Smooth muscle cell (in vitro differentiated cells): ENCODE measurements at regions not wholly inside any gene's neighbourhood (a gene's known extent, or its start where the extent isn't known, plus 50 kb on each side); places are given as distances from the start of the nearest gene placed in this dataset.

ENCODE experiments used
- DNase-seq: peaks from one replicate; lab custom pipeline; 2025; ENCODE audit not compliant: unreplicated experiment; lab: John Stamatoyannopoulos, UW
- H2AFZ ChIP-seq: fragments of 200-600 bp; sonication (generic); 2 replicates; pipeline ENCODE4 v1.6.0; 2016; ENCODE audit warnings: antibody characterized with exemption, low read depth, mild to moderate bottlenecking
- H3F3A ChIP-seq: fragments of 200-600 bp; sonication (generic); 2 replicates; pipeline ENCODE4 v1.6.0; 2017; ENCODE audit warnings: antibody characterized with exemption, low read depth
- H3K27ac ChIP-seq: fragments of 200-600 bp; sonication (generic); 2 replicates; pipeline ENCODE4 v1.5.1; 2016; ENCODE audit warnings: low read depth, mild to moderate bottlenecking
- H3K27me3 ChIP-seq: fragments of 200-600 bp; sonication (generic); 2 replicates; pipeline ENCODE4 v1.6.1; 2016; ENCODE audit warnings: low read depth, mild to moderate bottlenecking
- H3K36me3 ChIP-seq: fragments of 200-600 bp; sonication (generic); 2 replicates; pipeline ENCODE4 v1.5.1; 2016; ENCODE audit warnings: low read depth
- H3K4me1 ChIP-seq: fragments of 200-600 bp; sonication (generic); 2 replicates; pipeline ENCODE4 v1.5.1; 2016; ENCODE audit warnings: low read depth
- H3K4me2 ChIP-seq: fragments of 200-600 bp; sonication (generic); 2 replicates; pipeline ENCODE4 v1.6.0; 2016; ENCODE audit warnings: mild to moderate bottlenecking
- H3K4me3 ChIP-seq: fragments of 200-600 bp; sonication (generic); 2 replicates; pipeline ENCODE4 v1.5.1; 2016; ENCODE audit warnings: mild to moderate bottlenecking
- H3K79me2 ChIP-seq: fragments of 200-600 bp; sonication (generic); 2 replicates; pipeline ENCODE4 v1.6.0; 2016; ENCODE audit warnings: low read depth, mild to moderate bottlenecking
- H3K9ac ChIP-seq: fragments of 200-600 bp; sonication (generic); 2 replicates; pipeline ENCODE4 v1.6.0; 2016; ENCODE audit warnings: low read depth
- H3K9me3 ChIP-seq: fragments of 200-600 bp; sonication (generic); replicated peaks from 2 replicates; pipeline ENCODE4 v1.5.1; 2016; ENCODE audit warnings: low read depth
- H4K20me1 ChIP-seq: fragments of 200-600 bp; sonication (generic); 2 replicates; pipeline ENCODE4 v1.6.0; 2016; ENCODE audit warnings: low read depth
- WGBS: methylation state at CpG from one replicate; pipeline ENCODE4 v1.1.7; 2016; ENCODE audit warnings: low lambda C conversion rate; 5-methylcytosine and 5-hydroxymethylcytosine counted together
- TF ChIP-seq, protein P1 (sequence below): fragments of 200-600 bp; sonication (generic); IDR thresholded peaks from 2 replicates; pipeline ENCODE4 v1.5.1; 2017; ENCODE audit warnings: borderline replicate concordance, mild to moderate bottlenecking, antibody characterized with exemption; ENCODE audit not compliant: insufficient read depth, poor library complexity, severe bottlenecking

GRCh38 chr10:8336629-8337331 lies 282.3 kb downstream of the GATA3 start:
- Histone ChIP-seq H3K27ac (no peak overlapping the region), H3K4me3 (no peak overlapping the region), H2AFZ (no peak overlapping the region), H3K9me3 (no peaks in the 10 kb centered on the region), H3K9ac (no peak overlapping the region), H3K79me2 (no peaks in the 10 kb centered on the region), H4K20me1 (no peaks in the 10 kb centered on the region), H3K4me1 (peaks cover 4% of the 10 kb centered on the region), H3K4me2 (no peak overlapping the region), H3F3A (no peaks in the 10 kb centered on the region), H3K27me3 (peaks cover 17% of the 10 kb centered on the region), H3K36me3 (no peaks in the 10 kb centered on the region)
- WGBS = 86% methylated on average over 19 of the region's 19 CpGs
- TF ChIP-seq, protein P1, sequence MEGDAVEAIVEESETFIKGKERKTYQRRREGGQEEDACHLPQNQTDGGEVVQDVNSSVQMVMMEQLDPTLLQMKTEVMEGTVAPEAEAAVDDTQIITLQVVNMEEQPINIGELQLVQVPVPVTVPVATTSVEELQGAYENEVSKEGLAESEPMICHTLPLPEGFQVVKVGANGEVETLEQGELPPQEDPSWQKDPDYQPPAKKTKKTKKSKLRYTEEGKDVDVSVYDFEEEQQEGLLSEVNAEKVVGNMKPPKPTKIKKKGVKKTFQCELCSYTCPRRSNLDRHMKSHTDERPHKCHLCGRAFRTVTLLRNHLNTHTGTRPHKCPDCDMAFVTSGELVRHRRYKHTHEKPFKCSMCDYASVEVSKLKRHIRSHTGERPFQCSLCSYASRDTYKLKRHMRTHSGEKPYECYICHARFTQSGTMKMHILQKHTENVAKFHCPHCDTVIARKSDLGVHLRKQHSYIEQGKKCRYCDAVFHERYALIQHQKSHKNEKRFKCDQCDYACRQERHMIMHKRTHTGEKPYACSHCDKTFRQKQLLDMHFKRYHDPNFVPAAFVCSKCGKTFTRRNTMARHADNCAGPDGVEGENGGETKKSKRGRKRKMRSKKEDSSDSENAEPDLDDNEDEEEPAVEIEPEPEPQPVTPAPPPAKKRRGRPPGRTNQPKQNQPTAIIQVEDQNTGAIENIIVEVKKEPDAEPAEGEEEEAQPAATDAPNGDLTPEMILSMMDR = no peak
- no peak for DNase-seq

DNA sequence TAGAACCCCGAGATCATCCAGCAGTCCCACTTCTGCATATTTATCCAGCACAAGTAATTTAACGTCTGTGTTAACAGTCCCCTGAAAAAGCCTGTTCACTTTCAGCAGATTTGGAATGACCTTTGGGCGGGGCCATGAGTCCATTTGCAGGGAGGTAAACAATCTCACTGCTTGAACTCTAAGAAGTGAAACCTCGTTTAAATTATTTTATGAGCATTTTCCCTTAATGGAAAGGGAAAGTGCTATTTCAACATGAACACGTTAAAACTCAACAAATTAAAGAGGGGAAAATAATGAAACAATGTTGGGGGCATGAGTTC lies 282.8 kb downstream of the GATA3 start:
- Histone ChIP-seq H3F3A (no peaks in the 10 kb centered on the region), H3K36me3 (no peaks in the 10 kb centered on the region), H4K20me1 (no peaks in the 10 kb centered on the region), H3K27ac (no peak overlapping the region), H3K4me1 (peaks cover 4% of the 10 kb centered on the region), H3K27me3 (peaks cover 17% of the 10 kb centered on the region), H3K9me3 (no peaks in the 10 kb centered on the region), H2AFZ (no peak overlapping the region), H3K4me2 (no peak overlapping the region), H3K4me3 (no peak overlapping the region), H3K9ac (no peak overlapping the region), H3K79me2 (no peaks in the 10 kb centered on the region)
- 85% methylated on average over 5 of the region's 5 CpGs for WGBS
- DNase-seq = no peak
- TF ChIP-seq, protein P1 = no peak

DNA sequence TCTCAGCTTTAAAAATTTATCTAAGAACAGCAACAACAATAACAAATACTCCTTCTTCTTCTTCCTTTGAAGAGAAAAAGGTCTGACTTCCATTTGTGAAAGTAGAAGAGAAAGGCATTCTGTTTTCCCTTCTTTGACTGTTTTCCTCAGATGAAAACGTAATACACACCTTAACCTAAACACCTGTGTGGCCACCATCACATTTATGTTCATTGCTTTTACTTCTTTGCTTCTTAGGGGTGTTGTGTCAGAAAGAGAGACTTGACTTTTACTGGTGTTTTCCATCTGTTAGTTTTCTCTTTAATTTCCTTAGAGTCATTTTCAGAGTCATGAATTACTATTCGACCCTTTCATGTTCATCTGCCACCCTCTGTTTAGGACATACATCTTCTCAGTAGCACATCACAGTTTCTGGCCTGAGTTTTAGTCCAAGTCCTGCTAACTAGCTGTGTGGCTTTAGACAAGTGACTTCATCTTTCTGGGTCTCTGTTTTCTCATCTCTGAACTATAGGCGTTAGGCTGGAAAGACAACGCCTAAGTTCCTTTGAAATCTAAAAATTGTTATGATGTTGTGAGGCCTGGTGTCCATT lies 283.8 kb downstream of the GATA3 start:
- Histone ChIP-seq H3K36me3 (no peaks in the 10 kb centered on the region), H3K4me3 (no peak overlapping the region), H3K27me3 (peaks cover 9% of the 10 kb centered on the region), H3K79me2 (no peaks in the 10 kb centered on the region), H2AFZ (no peak overlapping the region), H4K20me1 (no peaks in the 10 kb centered on the region), H3K9ac (no peak overlapping the region), H3K4me1 (no peaks in the 10 kb centered on the region), H3K4me2 (no peak overlapping the region), H3K9me3 (no peaks in the 10 kb centered on the region), H3K27ac (no peak overlapping the region), H3F3A (no peaks in the 10 kb centered on the region)
- DNase-seq = no peak
- WGBS = 92% methylated on average over 4 of the region's 4 CpGs
- TF ChIP-seq, protein P1 = no peak

GRCh38 chr10:8344756-8345155 lies 290.3 kb downstream of the GATA3 start:
- 91% methylated on average over 1 of the region's 1 CpG for whole genome bisulfite sequencing
- Histone ChIP-seq H3K9ac (no peak overlapping the region), H3K4me3 (no peak overlapping the region), H3K27ac (no peak overlapping the region), H4K20me1 (no peaks in the 10 kb centered on the region), H3K9me3 (no peaks in the 10 kb centered on the region), H3K4me2 (no peak overlapping the region), H3K36me3 (no peaks in the 10 kb centered on the region), H3F3A (no peaks in the 10 kb centered on the region), H3K4me1 (peaks cover 4% of the 10 kb centered on the region), H2AFZ (no peak overlapping the region), H3K27me3 (no peaks in the 10 kb centered on the region), H3K79me2 (no peaks in the 10 kb centered on the region)
- TF ChIP-seq, protein P1 = no peak
- no peak for DNase-seq
